Stimulated activated CD8-positive, alpha-beta memory T cell treated with anti-CD3 and anti-CD28 coated beads, Interleukin-4, amount 100 ng/mL, for 48 hours (primary cell): ENCODE measurements at regions not wholly inside any gene's neighbourhood (a gene's known extent, or its start where the extent isn't known, plus 50 kb on each side); places are given as distances from the start of the nearest gene placed in this dataset.
A peak's percentile ranks its signal among the peaks of the same experiment; 100 is the strongest.

Experiments used
- DNase-seq: peaks from one replicate; pipeline ENCODE4 v3.0.0-alpha.2; 2020

- peak; percentile 65 for DNase-seq
Observed at GRCh38 chr13:40271931-40272775, 394.3 kb downstream of the FOXO1 start.

GRCh38 chr13:40272776-40273139, 393.7 kb downstream of the FOXO1 start:
- no peak for DNase-seq

- no peak for DNase-seq
Observed at GRCh38 chr13:40273253-40274025, 393.0 kb downstream of the FOXO1 start.

- DNase-seq, result no peak
Observed at GRCh38 chr13:40274103-40274502, 392.3 kb downstream of the FOXO1 start.

GRCh38 chr13:40275155-40275554, 391.3 kb downstream of the FOXO1 start:
- no peak for DNase-seq

GRCh38 chr13:40275636-40276035, 390.8 kb downstream of the FOXO1 start:
- DNase-seq, result no peak

- no peak for DNase-seq
Observed at GRCh38 chr13:40283666-40284065, 382.8 kb downstream of the FOXO1 start.

- DNase-seq, result no peak
Observed at GRCh38 chr13:40285634-40286033, 380.8 kb downstream of the FOXO1 start.

- DNase-seq, result no peak
Observed at GRCh38 chr13:40287428-40287827, 379.0 kb downstream of the FOXO1 start.

- no peak for DNase-seq
Observed at GRCh38 chr13:40288259-40288658, 378.2 kb downstream of the FOXO1 start.

GRCh38 chr13:40290758-40291157, 375.7 kb downstream of the FOXO1 start:
- DNase-seq, result no peak

- DNase-seq, result no peak
Observed at GRCh38 chr13:40292108-40292507, 374.3 kb downstream of the FOXO1 start.

GRCh38 chr13:40292536-40292935, 373.9 kb downstream of the FOXO1 start:
- no peak for DNase-seq

- DNase-seq, result no peak
Observed at GRCh38 chr13:40302351-40302750, 364.1 kb downstream of the FOXO1 start.

- no peak for DNase-seq
Observed at GRCh38 chr13:40304391-40304790, 362.1 kb downstream of the FOXO1 start.

- peak; percentile 67 for DNase-seq
Observed at GRCh38 chr13:40306817-40307216, 359.6 kb downstream of the FOXO1 start.

GRCh38 chr13:40309881-40310280, 356.6 kb downstream of the FOXO1 start:
- DNase-seq, result no peak

GRCh38 chr13:40311356-40312101, 354.9 kb downstream of the FOXO1 start:
- no peak for DNase-seq

GRCh38 chr13:40313269-40314200, 352.9 kb downstream of the FOXO1 start:
- no peak for DNase-seq

- peak; percentile 61 for DNase-seq
Observed at GRCh38 chr13:40315416-40316064, 350.9 kb downstream of the FOXO1 start.

- peak; percentile 60 for DNase-seq
Observed at GRCh38 chr13:40316301-40316700, 350.1 kb downstream of the FOXO1 start.

GRCh38 chr13:40317980-40318327, 348.5 kb downstream of the FOXO1 start:
- no peak for DNase-seq
